ENCODE measurements at regions not wholly inside any gene's neighbourhood (a gene's known extent, or its start where the extent isn't known, plus 50 kb on each side); places are given as distances from the start of the nearest gene placed in this dataset.

DNA sequence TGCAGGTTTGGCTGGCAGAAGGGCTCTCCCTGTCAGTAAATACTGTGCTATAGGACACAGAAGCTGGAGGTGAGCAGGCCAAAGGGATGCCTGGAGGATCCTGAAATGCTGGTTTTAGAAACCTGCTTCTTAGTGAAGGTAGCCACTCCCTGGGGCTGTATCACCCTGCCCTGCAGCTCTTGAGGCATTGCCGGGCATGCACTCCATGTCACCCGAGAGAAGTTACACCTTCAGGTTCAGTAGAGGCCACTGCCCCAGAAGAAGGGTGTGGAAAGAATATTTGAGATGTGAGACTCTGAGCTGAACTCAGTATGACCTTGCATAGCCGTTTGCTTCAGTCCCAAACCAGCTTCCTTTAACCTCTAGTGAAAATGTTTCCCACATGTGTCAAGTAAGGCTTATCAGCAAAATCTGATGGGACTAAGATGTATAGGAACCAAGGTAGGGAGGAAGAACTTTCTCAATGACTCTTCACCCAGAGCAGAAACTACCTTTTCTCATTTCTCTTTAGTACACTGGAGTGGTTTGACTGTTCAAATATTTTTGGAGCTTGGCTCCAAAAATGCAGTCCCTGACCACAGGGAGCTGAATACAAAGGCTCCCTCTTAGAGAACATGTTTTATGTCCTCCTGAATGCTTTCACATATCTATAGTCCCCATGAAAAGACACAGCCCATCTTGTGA is 164.5 kb upstream of the DYRK2 start:
- no peaks in the 10 kb centered on the region for H3K4me1 ChIP-seq (ENCODE audit: insufficient read depth, low read length)
- H4K5ac ChIP-seq (ENCODE audit: insufficient read length, low read depth, low read length) = no peak overlapping the region
- no peak overlapping the region for H3K14ac ChIP-seq (ENCODE audit: insufficient read depth, low read length)
- H3K9me3 Mint-ChIP-seq = peaks cover 20% of the 10 kb centered on the region in 2 experiments
- H3K4me1 Mint-ChIP-seq = peaks cover 2 to 6% of the 10 kb centered on the region in 2 experiments; a peak in 2 of 4 replicates
- H2BK5ac ChIP-seq (ENCODE audit: insufficient read length, low read length) = no peak overlapping the region
- DNase-seq = no peak
- no peaks in the 10 kb centered on the region for H3K27me3 ChIP-seq (ENCODE audit: insufficient read depth, low read length)
- H3K27ac ChIP-seq (ENCODE audit: insufficient read length, low read depth, low read length) = no peak overlapping the region
- no peaks in the 10 kb centered on the region for H3K79me1 ChIP-seq (ENCODE audit: insufficient read depth, low read depth, low read length, poor library complexity, severe bottlenecking)
- no peak overlapping the region for H2BK12ac ChIP-seq (ENCODE audit: insufficient read length, low read depth, low read length)
- no peak overlapping the region for H3K4me2 ChIP-seq (ENCODE audit: insufficient read depth, insufficient read length, low read length)
- H3K4ac ChIP-seq (ENCODE audit: low read depth, low read length) = no peak overlapping the region
- H3K23me2 ChIP-seq (ENCODE audit: insufficient read length, low read depth, low read length, poor library complexity, severe bottlenecking) = no peaks in the 10 kb centered on the region
- no peak overlapping the region for H3K27ac Mint-ChIP-seq
- no peaks in the 10 kb centered on the region for H4K20me1 ChIP-seq (ENCODE audit: control insufficient read depth, insufficient read depth, insufficient read length)
- no peaks in the 10 kb centered on the region for H3K9me3 ChIP-seq (ENCODE audit: control insufficient read depth, low read depth, low read length)
- H3K27me3 Mint-ChIP-seq (ENCODE audit: low read depth) = peaks cover 4% of the 10 kb centered on the region; the same call in 1 of the 2 replicates
- no peak overlapping the region for H2BK20ac ChIP-seq (ENCODE audit: low read depth, low read length, poor library complexity, severe bottlenecking)
- H2AK5ac ChIP-seq (ENCODE audit: insufficient read length, low read length) = no peak overlapping the region
- WGBS (ENCODE audit: extremely low coverage, insufficient read length, low lambda C conversion rate) = no CpG with 5 or more reads among the region's 3 CpGs
- no peaks in the 10 kb centered on the region for H3K79me2 ChIP-seq (ENCODE audit: insufficient read depth, low read length)
- H3K18ac ChIP-seq (ENCODE audit: insufficient read length, low read depth, low read length) = no peak overlapping the region
- no peak overlapping the region for H2BK120ac ChIP-seq (ENCODE audit: low read depth, low read length, poor library complexity, severe bottlenecking)
- no peak overlapping the region for H4K91ac ChIP-seq (ENCODE audit: insufficient read length, low read depth, low read length)
- H3K36me3 Mint-ChIP-seq (ENCODE audit: insufficient read depth in 1 of 3, low read depth in 3 of 3) = peaks cover 5 to 19% (median 5%) of the 10 kb centered on the region in 3 experiments
- no peak overlapping the region for H3T11ph ChIP-seq (ENCODE audit: low read length)
- H3K9ac ChIP-seq (ENCODE audit: extremely low read depth, insufficient read length, low read length) = no peak overlapping the region
- no peak overlapping the region for H3K23ac ChIP-seq (ENCODE audit: insufficient read length, low read depth, low read length)
- H3K4me3 Mint-ChIP-seq = no peak overlapping the region
- H3K56ac ChIP-seq (ENCODE audit: insufficient read length, low read depth, low read length) = no peak overlapping the region
- no peak overlapping the region for H2AFZ ChIP-seq (ENCODE audit: low read length)
- TF ChIP-seq, protein P1, sequence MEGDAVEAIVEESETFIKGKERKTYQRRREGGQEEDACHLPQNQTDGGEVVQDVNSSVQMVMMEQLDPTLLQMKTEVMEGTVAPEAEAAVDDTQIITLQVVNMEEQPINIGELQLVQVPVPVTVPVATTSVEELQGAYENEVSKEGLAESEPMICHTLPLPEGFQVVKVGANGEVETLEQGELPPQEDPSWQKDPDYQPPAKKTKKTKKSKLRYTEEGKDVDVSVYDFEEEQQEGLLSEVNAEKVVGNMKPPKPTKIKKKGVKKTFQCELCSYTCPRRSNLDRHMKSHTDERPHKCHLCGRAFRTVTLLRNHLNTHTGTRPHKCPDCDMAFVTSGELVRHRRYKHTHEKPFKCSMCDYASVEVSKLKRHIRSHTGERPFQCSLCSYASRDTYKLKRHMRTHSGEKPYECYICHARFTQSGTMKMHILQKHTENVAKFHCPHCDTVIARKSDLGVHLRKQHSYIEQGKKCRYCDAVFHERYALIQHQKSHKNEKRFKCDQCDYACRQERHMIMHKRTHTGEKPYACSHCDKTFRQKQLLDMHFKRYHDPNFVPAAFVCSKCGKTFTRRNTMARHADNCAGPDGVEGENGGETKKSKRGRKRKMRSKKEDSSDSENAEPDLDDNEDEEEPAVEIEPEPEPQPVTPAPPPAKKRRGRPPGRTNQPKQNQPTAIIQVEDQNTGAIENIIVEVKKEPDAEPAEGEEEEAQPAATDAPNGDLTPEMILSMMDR (conservative IDR thresholded peaks at IDR 0.05) = no peak
- H2BK15ac ChIP-seq (ENCODE audit: low read depth, low read length) = no peak overlapping the region
- H4K8ac ChIP-seq (replicated peaks; ENCODE audit: insufficient read length, low read depth, low read length) = no peak overlapping the region
